Mesodermal cell (in vitro differentiated cells): ENCODE measurements at regions not wholly inside any gene's neighbourhood (a gene's known extent, or its start where the extent isn't known, plus 50 kb on each side); places are given as distances from the start of the nearest gene placed in this dataset.

Source experiments
- H3K27ac ChIP-seq: 2 replicates; pipeline ENCODE4 v1.7.0; 2013; ENCODE audit warnings: mild to moderate bottlenecking, low read depth, low read length, moderate library complexity; ENCODE audit not compliant: severe bottlenecking
- H3K36me3 ChIP-seq: 2 replicates; pipeline ENCODE4 v1.7.1; 2013; ENCODE audit warnings: mild to moderate bottlenecking, low read length, moderate library complexity; ENCODE audit not compliant: control insufficient read depth, insufficient read depth
- H3K4me1 ChIP-seq: one replicate; pipeline ENCODE4 v1.7.1; 2013; ENCODE audit warnings: mild to moderate bottlenecking, low read length; ENCODE audit not compliant: insufficient read depth, control insufficient read depth, poor library complexity, severe bottlenecking
- H3K4me3 ChIP-seq: 2 replicates; pipeline ENCODE4 v1.7.0; 2013; ENCODE audit warnings: low read length, control low read depth, mild to moderate bottlenecking; ENCODE audit not compliant: insufficient read depth, poor library complexity, severe bottlenecking; ENCODE audit errors: extremely low read depth
- H3K9me3 ChIP-seq: 2 replicates; pipeline ENCODE4 v1.7.1; 2013; ENCODE audit warnings: mild to moderate bottlenecking, low read length, moderate library complexity; ENCODE audit not compliant: control insufficient read depth
- WGBS, 2 experiments: methylation state at CpG; one replicate each; pipeline ENCODE4 v1.1.5; 2013; ENCODE audit warnings: missing lambda C conversion rate in 2 of 2; ENCODE audit not compliant: insufficient coverage in 2 of 2; 5-methylcytosine and 5-hydroxymethylcytosine counted together

- Histone ChIP-seq H3K36me3 (no peaks in the 10 kb centered on the region), H3K27ac (no peak overlapping the region), H3K4me1 (no peaks in the 10 kb centered on the region), H3K4me3 (no peak overlapping the region), H3K9me3 (no peaks in the 10 kb centered on the region)
- 80% methylated on average over 1 of the region's 4 CpGs; no CpG with 5 or more reads in 1 of the 2 experiments for WGBS, 2 experiments
Observed at GRCh38 chrX:150298841-150299551, 64.1 kb upstream of the MAMLD1 start.

GRCh38 chrX:150299579-150299978 lies 63.5 kb upstream of the MAMLD1 start:
- Histone ChIP-seq H3K4me1 (no peaks in the 10 kb centered on the region), H3K27ac (no peak overlapping the region), H3K9me3 (no peaks in the 10 kb centered on the region), H3K4me3 (no peak overlapping the region), H3K36me3 (no peaks in the 10 kb centered on the region)

- Histone ChIP-seq H3K4me3 (no peak overlapping the region), H3K4me1 (no peaks in the 10 kb centered on the region), H3K9me3 (no peaks in the 10 kb centered on the region), H3K27ac (no peak overlapping the region), H3K36me3 (no peaks in the 10 kb centered on the region)
- WGBS, 2 experiments, result 60% methylated on average over 1 of the region's 4 CpGs; no CpG with 5 or more reads in 1 of the 2 experiments
Observed at GRCh38 chrX:150303386-150304097, 59.6 kb upstream of the MAMLD1 start.

GRCh38 chrX:150306002-150306401 lies 57.1 kb upstream of the MAMLD1 start:
- no peak overlapping the region for H3K4me3 ChIP-seq
- no peaks in the 10 kb centered on the region for H3K36me3 ChIP-seq
- H3K4me1 ChIP-seq, result no peaks in the 10 kb centered on the region
- 94 to 95% methylated on average over 4 to 5 of the region's 6 CpGs for WGBS, 2 experiments
- no peak overlapping the region for H3K27ac ChIP-seq
- H3K9me3 ChIP-seq, result no peaks in the 10 kb centered on the region

GRCh38 chrX:150308041-150308440 lies 55.1 kb upstream of the MAMLD1 start:
- Histone ChIP-seq H3K27ac (no peak overlapping the region), H3K4me3 (no peak overlapping the region), H3K36me3 (no peaks in the 10 kb centered on the region), H3K4me1 (no peaks in the 10 kb centered on the region), H3K9me3 (no peaks in the 10 kb centered on the region)
- 93% methylated on average over 2 of the region's 4 CpGs; no CpG with 5 or more reads in 1 of the 2 experiments for WGBS, 2 experiments

- H3K4me1 ChIP-seq, result no peaks in the 10 kb centered on the region
- no peak overlapping the region for H3K27ac ChIP-seq
- no peak overlapping the region for H3K4me3 ChIP-seq
- 80 to 83% methylated on average over 1 to 3 of the region's 9 CpGs for WGBS, 2 experiments
- H3K36me3 ChIP-seq, result no peaks in the 10 kb centered on the region
- H3K9me3 ChIP-seq, result no peaks in the 10 kb centered on the region
Observed at GRCh38 chrX:150308532-150309157, 54.5 kb upstream of the MAMLD1 start.

- WGBS, 2 experiments, result 93% methylated on average over 2 of the region's 4 CpGs; no CpG with 5 or more reads in 1 of the 2 experiments
- Histone ChIP-seq H3K27ac (no peak overlapping the region), H3K4me1 (no peaks in the 10 kb centered on the region), H3K36me3 (no peaks in the 10 kb centered on the region), H3K9me3 (no peaks in the 10 kb centered on the region), H3K4me3 (no peak overlapping the region)
Observed at GRCh38 chrX:150310417-150310816, 52.7 kb upstream of the MAMLD1 start.

- Histone ChIP-seq H3K9me3 (no peaks in the 10 kb centered on the region), H3K4me3 (no peak overlapping the region), H3K36me3 (no peaks in the 10 kb centered on the region), H3K4me1 (no peaks in the 10 kb centered on the region), H3K27ac (no peak overlapping the region)
- WGBS, 2 experiments, result no CpG with 5 or more reads among the region's 1 CpG
Observed at GRCh38 chrX:150310881-150311280, 52.2 kb upstream of the MAMLD1 start.

- H3K4me3 ChIP-seq, result no peak overlapping the region
- no peaks in the 10 kb centered on the region for H3K4me1 ChIP-seq
- no CpG with 5 or more reads among the region's 3 CpGs for whole genome bisulfite sequencing, 2 experiments
- H3K27ac ChIP-seq, result no peak overlapping the region
- H3K9me3 ChIP-seq, result no peaks in the 10 kb centered on the region
- H3K36me3 ChIP-seq, result no peaks in the 10 kb centered on the region
Observed at GRCh38 chrX:150312931-150313330, 50.2 kb upstream of the MAMLD1 start.
